SU-DHL-6 (cell line): ENCODE measurements at regions not wholly inside any gene's neighbourhood (a gene's known extent, or its start where the extent isn't known, plus 50 kb on each side); places are given as distances from the start of the nearest gene placed in this dataset.

Experiments used
- CTCF ChIP-seq: fragments of 200-600 bp; sonication (generic); IDR thresholded peaks from one replicate; pipeline ENCODE4 v1.5.1; 2017; ENCODE audit warnings: antibody characterized with exemption, mild to moderate bottlenecking, low read length, moderate library complexity; ENCODE audit not compliant: insufficient read depth, poor library complexity, severe bottlenecking
- EZH2phosphoT487 ChIP-seq: fragments of 200-600 bp; sonication (generic), shearing (Covaris generic); conservative IDR thresholded peaks from 2 replicates; pipeline ENCODE4 v1.6.1; 2018; ENCODE audit warnings: mild to moderate bottlenecking, antibody characterized with exemption, low read length, moderate library complexity, mixed read lengths

GRCh38 chr6:66655420-66655819 is 948.4 kb upstream of the EYS start:
- TF ChIP-seq EZH2phosphoT487 (no peak), CTCF (no peak)
